ENCODE measurements at regions not wholly inside any gene's neighbourhood (a gene's known extent, or its start where the extent isn't known, plus 50 kb on each side); places are given as distances from the start of the nearest gene placed in this dataset.

- TF ChIP-seq POLR2A (IDR thresholded peaks at IDR 0.05; ENCODE audit: extremely low read depth, insufficient read length) (no peak), MYC (IDR thresholded peaks at IDR 0.05; ENCODE audit: low read depth, low read length) (no peak), MAX (IDR thresholded peaks at IDR 0.05; ENCODE audit: low read depth, low read length) (no peak)
- TF ChIP-seq, protein P1, sequence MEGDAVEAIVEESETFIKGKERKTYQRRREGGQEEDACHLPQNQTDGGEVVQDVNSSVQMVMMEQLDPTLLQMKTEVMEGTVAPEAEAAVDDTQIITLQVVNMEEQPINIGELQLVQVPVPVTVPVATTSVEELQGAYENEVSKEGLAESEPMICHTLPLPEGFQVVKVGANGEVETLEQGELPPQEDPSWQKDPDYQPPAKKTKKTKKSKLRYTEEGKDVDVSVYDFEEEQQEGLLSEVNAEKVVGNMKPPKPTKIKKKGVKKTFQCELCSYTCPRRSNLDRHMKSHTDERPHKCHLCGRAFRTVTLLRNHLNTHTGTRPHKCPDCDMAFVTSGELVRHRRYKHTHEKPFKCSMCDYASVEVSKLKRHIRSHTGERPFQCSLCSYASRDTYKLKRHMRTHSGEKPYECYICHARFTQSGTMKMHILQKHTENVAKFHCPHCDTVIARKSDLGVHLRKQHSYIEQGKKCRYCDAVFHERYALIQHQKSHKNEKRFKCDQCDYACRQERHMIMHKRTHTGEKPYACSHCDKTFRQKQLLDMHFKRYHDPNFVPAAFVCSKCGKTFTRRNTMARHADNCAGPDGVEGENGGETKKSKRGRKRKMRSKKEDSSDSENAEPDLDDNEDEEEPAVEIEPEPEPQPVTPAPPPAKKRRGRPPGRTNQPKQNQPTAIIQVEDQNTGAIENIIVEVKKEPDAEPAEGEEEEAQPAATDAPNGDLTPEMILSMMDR (IDR thresholded peaks at IDR 0.05; ENCODE audit: low read depth, low read length) = no peak
- no peak overlapping the region for H3K4me3 ChIP-seq (ENCODE audit: low read depth, low read length)
- DNase-seq (ENCODE audit: low read depth) = no peak
These were observed 2045.3 kb upstream of the PIK3C3 start for GRCh38 chr18:39909706-39910105.

DNA sequence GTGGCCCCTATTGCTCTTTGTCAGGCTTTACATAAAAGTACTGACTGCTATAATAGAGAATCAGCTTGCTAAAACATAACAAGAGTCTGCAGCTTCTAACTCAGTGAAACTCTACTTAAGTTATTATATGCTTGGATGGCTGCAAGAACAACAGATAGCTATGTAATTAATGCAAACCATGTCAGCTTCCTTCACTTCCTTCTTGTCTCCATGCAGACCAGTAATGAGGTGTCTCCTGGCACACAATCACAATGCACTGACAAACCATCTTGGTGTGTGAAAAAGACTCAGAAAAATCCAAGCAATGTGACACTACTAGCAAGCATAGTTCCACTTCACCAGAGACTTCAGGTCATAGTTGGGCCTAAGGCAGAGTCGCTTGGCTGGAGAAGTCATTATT lies 2068.9 kb upstream of the PIK3C3 start:
- no peak overlapping the region for H3K4me3 ChIP-seq (ENCODE audit: low read depth, low read length)
- no peak for TF ChIP-seq MYC (IDR thresholded peaks at IDR 0.05; ENCODE audit: low read depth, low read length)
- TF ChIP-seq POLR2A (IDR thresholded peaks at IDR 0.05; ENCODE audit: extremely low read depth, insufficient read length) = no peak
- TF ChIP-seq, protein P1 (IDR thresholded peaks at IDR 0.05; ENCODE audit: low read depth, low read length) = no peak
- no peak for TF ChIP-seq MAX (IDR thresholded peaks at IDR 0.05; ENCODE audit: low read depth, low read length)
- no peak for DNase-seq (ENCODE audit: low read depth)

GRCh38 chr18:39872651-39873050 lies 2082.4 kb upstream of the PIK3C3 start:
- no peak overlapping the region for H3K4me3 ChIP-seq (ENCODE audit: low read depth, low read length)
- TF ChIP-seq MAX (IDR thresholded peaks at IDR 0.05; ENCODE audit: low read depth, low read length) (no peak), POLR2A (IDR thresholded peaks at IDR 0.05; ENCODE audit: extremely low read depth, insufficient read length) (no peak), MYC (IDR thresholded peaks at IDR 0.05; ENCODE audit: low read depth, low read length) (no peak)
- TF ChIP-seq, protein P1 (IDR thresholded peaks at IDR 0.05; ENCODE audit: low read depth, low read length) = no peak
- no peak for DNase-seq (ENCODE audit: low read depth)

DNA sequence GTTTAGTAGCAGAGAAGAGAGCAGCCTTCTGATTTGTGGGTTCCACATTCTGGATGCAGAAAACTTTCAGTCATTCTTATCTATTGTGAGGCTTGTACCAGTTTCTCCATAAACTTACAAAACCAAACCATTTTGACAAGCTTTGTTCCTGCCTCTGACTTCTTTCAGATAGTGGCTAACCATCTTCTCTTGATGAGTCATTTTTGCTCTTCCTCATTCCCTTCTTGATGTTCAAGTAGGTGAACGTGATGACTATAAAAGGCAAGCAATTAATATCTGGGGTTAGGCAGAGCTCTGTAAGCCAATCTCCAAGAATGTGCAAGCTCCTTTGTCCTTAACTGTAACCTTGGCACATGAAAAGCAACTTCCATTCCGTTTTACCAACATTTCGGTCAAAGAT lies 2083.1 kb upstream of the PIK3C3 start:
- H3K4me3 ChIP-seq (ENCODE audit: low read depth, low read length) = no peak overlapping the region
- DNase-seq (ENCODE audit: low read depth) = peak; percentile 8
- TF ChIP-seq MAX (IDR thresholded peaks at IDR 0.05; ENCODE audit: low read depth, low read length) = no peak
- TF ChIP-seq POLR2A (IDR thresholded peaks at IDR 0.05; ENCODE audit: extremely low read depth, insufficient read length) = no peak
- no peak for TF ChIP-seq MYC (IDR thresholded peaks at IDR 0.05; ENCODE audit: low read depth, low read length)
- TF ChIP-seq, protein P1 (IDR thresholded peaks at IDR 0.05; ENCODE audit: low read depth, low read length) = no peak

DNA sequence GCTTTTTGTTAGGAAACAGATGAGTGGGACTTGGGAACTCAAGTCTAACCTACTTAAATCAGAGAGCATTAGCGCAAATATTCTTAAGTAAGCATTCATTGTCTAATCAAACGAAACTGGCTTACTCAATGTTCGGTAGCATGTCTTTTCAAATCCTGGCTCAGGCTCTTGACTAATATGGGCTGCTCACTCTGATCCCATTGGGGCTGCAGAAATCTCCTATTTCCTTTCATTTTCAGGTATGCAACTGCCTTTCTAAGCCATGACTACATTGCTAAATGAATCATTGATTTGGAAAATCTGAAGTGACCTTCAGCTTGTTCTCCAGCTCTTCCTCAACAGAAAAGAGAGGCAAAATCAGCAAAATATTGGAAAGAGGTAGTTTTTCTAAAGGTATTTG lies 2084.4 kb upstream of the PIK3C3 start:
- H3K4me3 ChIP-seq (ENCODE audit: low read depth, low read length) = no peak overlapping the region
- no peak for DNase-seq (ENCODE audit: low read depth)
- no peak for TF ChIP-seq MYC (IDR thresholded peaks at IDR 0.05; ENCODE audit: low read depth, low read length)
- TF ChIP-seq MAX (IDR thresholded peaks at IDR 0.05; ENCODE audit: low read depth, low read length) = no peak
- TF ChIP-seq, protein P1 (IDR thresholded peaks at IDR 0.05; ENCODE audit: low read depth, low read length) = no peak
- TF ChIP-seq POLR2A (IDR thresholded peaks at IDR 0.05; ENCODE audit: extremely low read depth, insufficient read length) = no peak

- H3K4me3 ChIP-seq (ENCODE audit: low read depth, low read length) = no peak overlapping the region
- no peak for TF ChIP-seq POLR2A (IDR thresholded peaks at IDR 0.05; ENCODE audit: extremely low read depth, insufficient read length)
- no peak for TF ChIP-seq MAX (IDR thresholded peaks at IDR 0.05; ENCODE audit: low read depth, low read length)
- DNase-seq (ENCODE audit: low read depth) = no peak
These were observed 2091.1 kb upstream of the PIK3C3 start for GRCh38 chr18:39863916-39864315.
